GM21576 (cell line): ENCODE measurements at regions not wholly inside any gene's neighbourhood (a gene's known extent, or its start where the extent isn't known, plus 50 kb on each side); places are given as distances from the start of the nearest gene placed in this dataset.
"Not testable (repeated sequence)": the region's sequence is repeated elsewhere in the genome, so short reads cannot be mapped to it uniquely, and the experiment has no call there.

Experiments
- ATAC-seq: cut with Tn5 transposase; IDR thresholded peaks from one replicate; pipeline ENCODE4 v1.9.1; 2021; ENCODE audit warnings: mild to moderate bottlenecking, moderate library complexity; ENCODE audit not compliant: unreplicated experiment

DNA sequence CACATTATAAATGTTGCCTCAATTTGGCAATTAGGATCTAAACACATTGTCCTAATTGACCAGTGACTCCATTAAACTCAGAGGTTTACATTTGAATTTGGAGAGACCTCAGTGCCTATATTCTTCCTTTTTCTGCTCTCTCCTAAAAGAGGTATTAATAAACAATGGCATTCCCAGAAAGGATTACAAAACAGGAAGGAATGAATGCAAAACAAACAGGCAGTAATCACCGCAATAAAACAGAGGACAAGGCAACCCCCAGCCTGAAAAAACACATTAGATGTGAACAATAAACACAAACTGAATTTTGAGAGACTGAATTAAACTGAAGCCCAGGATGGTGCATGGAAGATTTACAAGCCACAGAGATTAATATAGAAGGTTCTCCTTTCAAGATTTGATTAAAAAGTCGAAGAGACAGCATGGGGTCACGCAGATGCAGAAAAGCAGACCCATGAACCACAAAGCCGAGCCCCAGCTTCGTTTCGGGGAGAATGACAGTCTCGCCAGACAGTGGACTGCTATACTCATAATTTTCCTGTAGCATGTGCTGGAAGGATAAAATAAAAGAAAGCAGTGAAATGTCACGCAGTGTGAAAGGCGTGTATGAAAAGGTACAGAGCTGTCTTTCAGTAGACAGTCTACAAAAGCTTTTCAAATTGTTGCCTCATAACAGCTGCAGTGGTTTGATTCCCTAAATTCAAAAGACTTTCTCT, 503.0 kb downstream of the LIG4 start:
- no peak for ATAC-seq

DNA sequence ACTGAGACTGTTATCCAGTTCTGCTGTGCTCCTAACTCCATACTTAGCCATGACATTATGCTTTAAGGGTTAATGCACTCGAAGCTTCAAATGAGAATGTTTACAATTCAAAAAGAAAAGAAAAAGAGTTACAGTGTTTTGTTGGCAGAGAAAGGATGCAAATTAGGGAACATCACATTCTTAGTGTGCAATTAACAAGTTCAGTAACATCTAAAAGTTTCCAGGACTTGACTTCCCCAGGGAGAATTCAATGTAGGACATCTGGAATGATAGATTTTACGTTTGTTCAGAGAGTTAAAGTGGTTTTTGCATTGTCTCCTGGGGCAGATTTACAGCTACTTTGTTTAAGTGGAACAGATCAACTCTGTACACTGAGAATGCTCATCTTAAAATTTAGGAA, 525.2 kb downstream of the LIG4 start:
- ATAC-seq, result no peak

DNA sequence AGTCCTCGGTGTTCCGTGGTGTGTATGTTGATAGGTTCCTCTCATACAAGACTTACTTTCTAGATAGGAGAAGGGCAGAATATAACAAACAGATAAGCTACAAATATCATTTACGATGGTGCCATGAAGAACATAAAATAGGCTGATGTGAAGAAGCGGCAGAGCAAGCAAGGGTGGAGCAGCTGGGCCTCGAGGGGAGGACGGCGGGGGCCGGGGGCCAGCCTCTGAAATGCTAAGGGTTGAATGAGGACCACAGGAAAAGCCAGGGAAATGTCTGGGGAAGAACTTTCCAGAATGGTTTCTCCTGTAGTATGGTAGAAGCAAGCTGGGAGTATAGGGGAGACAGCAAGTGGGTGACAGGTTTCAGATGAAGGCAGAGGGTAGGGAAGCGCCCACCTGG, 529.5 kb downstream of the LIG4 start:
- no peak for ATAC-seq

DNA sequence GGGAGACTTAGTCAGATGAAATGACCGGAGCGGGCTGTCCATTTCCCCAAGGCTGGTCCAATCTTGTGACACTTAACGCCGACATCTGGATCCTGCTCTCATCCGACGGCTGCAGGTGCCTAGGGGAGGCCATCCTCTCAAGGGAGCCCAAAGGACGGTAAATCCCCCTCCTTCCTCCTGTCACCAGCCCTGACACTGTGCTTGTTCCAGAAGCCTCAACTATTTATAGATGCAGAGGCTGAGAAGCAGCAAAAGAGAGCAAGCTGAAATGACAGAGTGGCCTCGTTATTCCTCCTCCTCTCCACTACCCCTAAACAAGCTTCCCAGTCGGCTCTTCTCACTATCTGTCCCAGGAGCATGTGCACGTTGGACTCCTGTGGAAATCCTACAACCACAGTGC, 533.7 kb downstream of the LIG4 start:
- no peak for ATAC-seq

DNA sequence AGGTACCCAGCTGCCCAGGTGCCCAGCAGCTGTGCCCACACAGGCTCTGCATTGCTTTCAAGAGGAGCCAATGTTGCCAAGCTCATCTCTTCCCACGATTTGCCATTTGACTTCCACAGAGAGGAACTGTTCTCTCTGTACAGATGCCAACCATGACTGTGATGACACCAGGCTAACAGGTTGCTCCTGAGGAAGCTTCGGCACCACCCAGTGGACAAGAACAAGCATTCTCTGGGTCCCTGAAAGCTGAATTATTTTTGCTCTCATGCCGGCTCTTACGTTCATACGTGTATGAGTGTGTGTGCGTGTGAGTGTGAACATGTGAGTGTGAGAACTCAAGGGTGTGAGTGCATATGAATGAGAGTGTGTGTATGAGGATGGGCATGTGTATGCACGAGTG, 535.2 kb downstream of the LIG4 start:
- no peak for ATAC-seq

DNA sequence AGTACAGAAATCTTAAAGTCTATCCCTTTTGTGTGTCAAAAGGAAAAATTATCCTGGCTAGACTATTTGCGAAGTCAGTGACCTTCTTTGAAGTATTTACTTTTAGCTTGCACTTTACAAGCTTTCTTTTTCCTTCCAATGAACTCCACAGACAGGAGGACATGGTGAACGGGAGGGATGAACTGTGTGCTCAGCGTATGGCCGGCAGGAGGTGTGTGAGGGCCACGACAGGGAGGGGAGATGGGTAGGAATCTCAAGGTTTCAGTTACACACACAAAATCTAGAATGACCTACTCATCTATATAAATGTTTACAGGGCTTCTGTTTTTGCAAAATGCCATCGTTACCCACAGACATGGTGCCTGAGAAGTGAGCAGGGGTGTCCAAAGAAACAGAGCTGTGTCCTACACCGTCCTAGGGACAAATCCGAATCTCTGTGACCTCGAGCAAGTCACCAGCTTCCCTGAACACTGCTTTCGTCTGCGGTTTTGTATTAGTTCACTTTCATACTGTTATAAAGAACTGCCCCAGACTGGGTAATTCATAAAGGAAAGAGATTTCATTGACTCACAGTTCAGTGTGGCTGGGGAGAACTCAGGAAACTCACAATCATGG, 537.2 kb downstream of the LIG4 start:
- ATAC-seq, result no peak

- no peak for ATAC-seq
These were observed 539.3 kb downstream of the LIG4 start for GRCh38 chr13:107675847-107676550.

DNA sequence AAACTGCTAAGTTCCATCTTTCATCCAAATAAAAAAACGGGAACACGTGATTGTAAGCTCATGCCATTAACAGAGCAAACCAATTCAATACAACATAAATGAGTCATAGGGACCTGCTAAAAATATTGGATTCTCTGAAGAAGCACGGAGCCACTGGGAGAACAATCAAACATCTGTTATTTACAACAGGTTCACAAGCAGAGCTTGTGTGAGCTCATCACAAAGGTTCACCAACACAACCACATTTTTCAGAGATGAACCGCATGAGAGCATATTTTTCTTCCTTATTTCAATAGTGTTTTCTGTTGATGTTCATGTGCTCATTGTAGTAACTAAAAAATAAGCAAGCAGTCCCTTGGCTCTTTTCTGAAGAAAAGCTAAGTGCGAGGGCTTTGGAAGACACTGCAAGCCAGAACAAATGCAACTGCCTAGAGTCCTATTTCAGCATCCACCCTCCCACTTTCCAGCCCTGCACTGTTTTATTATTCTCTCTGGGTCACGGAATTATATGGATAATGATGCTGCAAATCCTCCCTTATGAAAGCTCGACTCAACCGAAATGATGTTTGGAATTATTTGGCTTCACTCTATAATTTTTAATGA, 545.8 kb downstream of the LIG4 start:
- no peak for ATAC-seq

GRCh38 chr13:107665926-107666458, 549.3 kb downstream of the LIG4 start:
- ATAC-seq, result no peak

- ATAC-seq, result peak; percentile 77
These were observed 565.1 kb downstream of the LIG4 start for GRCh38 chr13:107650081-107650701.

GRCh38 chr13:107649079-107649478, 566.3 kb downstream of the LIG4 start:
- ATAC-seq, result no peak

- no peak for ATAC-seq
These were observed 571.2 kb downstream of the LIG4 start for GRCh38 chr13:107644136-107644535.

- ATAC-seq, result no peak
These were observed 571.7 kb downstream of the LIG4 start for GRCh38 chr13:107643615-107644014.

DNA sequence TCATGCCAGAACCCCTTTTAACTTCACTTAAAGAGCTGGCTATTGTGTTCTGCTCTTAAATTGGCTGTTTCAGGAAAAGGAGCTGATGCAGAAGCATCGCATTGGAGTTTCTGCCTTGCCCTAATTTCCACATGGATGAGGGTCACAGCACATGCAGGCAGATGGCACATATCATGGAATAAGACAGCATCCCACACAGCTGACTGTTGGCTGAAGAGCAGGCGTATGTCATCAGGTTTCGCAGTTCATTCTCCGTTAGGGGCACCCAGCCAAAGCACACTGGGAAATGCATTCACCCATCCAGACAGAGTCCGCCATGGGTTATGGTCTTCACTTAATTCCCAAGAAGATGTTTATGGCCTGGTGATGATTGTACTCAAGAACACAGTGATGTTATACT, 572.5 kb downstream of the LIG4 start:
- ATAC-seq, result no peak

DNA sequence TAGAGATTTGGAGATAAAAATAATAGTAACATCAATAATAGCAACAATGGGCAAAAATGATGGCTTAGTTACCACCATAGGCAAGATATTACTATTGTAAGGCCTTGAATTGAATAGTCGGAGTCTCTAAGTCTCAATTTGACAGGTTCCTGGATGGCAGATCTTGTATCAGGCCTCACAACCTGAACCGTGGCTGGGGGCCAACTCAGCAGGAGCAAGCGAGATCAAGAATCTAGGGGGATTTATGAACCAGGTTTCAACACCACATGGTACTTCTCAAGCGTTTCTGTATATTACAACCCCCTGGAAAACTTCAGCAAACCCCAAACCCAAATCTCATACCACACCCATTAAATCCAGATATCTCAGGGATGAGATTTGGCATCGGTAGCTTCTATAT, 573.8 kb downstream of the LIG4 start:
- no peak for ATAC-seq

DNA sequence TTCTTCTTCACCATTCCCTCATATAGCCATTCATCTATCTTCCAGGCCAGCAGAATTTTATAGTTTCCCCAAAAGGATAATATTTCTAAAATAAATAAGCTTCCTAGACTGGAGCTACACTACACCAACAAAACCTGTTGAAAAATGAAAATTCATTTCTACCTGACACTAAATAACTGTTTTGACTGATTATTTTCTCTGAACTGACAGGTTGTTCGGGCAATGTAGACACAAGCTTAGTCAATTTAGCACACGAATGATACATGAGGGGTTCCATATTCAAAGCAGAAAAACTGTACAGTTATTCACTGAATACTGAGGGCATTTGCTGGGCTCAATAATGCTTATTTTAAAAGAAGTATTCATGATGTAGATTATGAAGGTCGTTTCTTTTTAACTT, 589.7 kb downstream of the LIG4 start:
- no peak for ATAC-seq

DNA sequence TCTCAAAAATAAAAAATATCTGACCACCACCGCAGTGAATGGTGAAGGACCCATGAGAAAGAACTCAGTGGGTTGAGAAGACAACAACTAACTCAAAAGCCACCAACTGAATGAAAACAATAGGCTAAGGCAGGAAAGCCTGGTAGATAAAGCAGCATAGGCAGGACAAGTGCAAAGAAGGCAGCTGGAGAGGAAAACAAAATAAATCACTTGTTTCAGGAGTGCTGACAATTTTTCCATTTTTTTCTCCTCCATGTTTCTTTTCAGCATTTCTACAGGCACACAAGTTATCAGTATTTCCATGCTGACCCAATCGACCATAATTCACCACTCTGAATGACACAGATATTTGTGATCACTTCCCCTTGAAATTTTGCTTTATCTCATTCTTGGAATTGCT, 597.8 kb downstream of the LIG4 start:
- ATAC-seq, result no peak

- ATAC-seq, result no peak
These were observed 603.0 kb downstream of the LIG4 start for GRCh38 chr13:107612376-107612775.

- ATAC-seq, result no peak
These were observed 606.6 kb downstream of the LIG4 start for GRCh38 chr13:107608736-107609135.

- ATAC-seq, result no peak
These were observed 614.4 kb downstream of the LIG4 start for GRCh38 chr13:107600971-107601370.

DNA sequence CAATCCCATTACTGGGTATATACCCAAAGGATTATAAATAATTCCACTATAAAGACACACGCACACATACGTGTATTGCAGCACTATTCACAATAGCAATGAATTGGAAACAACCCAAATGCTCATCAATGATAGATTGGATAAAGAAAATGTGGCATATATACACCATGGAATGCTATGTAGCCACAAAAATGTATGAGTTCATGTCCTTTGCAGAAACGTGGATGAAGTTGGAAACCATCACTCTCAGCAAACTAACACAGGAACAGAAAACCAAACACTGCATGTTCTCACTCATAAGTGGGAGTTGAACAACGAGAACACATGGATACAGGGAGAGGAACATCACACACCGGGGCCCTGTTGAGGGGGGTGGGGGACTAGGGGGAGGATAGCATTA, 619.0 kb downstream of the LIG4 start:
- not testable (repeated sequence) for ATAC-seq
